ENCODE measurements at regions not wholly inside any gene's neighbourhood (a gene's known extent, or its start where the extent isn't known, plus 50 kb on each side); places are given as distances from the start of the nearest gene placed in this dataset.

GRCh38 chr4:65242156-65242846 is 428.0 kb downstream of the EPHA5 start:
- TF ChIP-seq CTCF (IDR thresholded peaks at IDR 0.05) = no peak
- no peak for TF ChIP-seq POLR2A (IDR thresholded peaks at IDR 0.05)

Measured in uterus (tissue), 2 donors.